ENCODE measurements at regions not wholly inside any gene's neighbourhood (a gene's known extent, or its start where the extent isn't known, plus 50 kb on each side); places are given as distances from the start of the nearest gene placed in this dataset.

DNA sequence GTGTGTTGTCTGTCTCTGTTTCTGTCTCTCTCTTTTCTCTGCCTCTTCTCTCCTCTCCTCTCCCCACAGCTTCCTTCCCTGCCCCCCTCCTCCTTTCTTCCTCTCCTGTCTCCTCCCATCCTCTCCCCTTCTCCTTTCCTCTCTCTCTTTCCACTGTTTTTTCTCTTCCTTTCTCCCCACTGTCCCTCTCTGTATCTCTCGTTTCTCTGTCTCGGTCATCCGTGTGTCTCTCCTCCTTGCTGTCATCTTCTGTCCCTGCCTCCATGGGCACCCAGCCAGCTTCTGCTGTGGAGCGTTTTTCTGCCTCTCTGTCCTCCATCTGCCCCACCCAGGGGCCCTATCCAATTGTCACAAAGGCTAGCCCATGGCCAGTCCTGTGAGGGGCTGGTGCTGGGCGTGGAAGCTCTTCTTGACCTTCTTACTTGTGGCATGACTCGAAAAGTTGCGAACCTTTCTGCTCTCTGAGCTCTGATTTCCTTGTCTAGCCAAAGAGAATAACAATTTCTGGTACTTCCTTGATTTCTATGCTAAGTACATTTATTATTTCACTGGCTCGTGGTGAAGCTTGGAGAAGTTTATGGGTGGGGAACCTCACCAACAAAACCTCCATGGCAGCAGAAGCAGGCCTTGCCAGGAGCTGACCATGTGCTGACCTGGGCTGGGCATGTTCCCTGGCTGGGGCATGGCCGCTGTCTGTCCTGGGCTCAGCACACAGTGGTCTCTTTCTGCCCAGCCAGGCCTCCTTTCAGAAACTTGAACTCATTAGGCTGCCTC lies 69.3 kb downstream of the CEBPB start:
- no peak for DNase-seq

DNA sequence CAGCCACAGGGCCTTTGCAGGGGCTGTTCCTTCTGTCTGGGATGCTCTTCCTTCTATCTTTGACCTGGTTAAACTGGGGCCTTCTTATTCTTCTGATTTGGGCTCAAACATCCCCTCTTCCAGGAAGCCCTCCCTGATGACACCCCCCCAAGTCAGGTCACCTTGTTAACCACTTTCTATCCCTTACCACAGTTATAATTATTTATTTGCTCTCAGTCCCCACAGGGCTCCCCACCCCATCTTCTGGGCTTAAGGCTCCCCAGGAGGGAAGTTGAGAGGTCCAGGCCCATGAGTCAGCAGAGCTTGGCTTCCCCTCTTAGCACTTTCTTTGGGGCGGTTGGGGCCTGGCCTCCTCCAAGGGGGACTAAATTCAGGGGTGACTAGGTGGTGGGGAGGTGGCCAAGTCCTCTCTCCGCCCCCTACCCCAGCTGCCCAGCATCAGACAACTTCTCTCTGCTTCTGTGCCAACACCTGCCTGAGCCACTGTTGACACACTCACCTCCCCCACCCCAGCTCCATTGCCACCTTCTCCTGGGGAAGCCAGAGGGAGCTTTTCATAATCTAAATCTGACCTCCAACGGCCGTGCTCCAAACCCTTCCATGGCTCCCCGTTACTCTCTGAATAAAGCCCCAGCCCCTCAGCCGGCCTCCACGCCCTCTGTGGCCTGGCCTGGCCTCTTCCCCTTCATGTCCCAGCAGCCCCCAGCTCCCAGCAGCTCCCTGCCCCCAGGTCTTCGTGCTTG lies 70.0 kb downstream of the CEBPB start:
- no peak for DNase-seq

DNA sequence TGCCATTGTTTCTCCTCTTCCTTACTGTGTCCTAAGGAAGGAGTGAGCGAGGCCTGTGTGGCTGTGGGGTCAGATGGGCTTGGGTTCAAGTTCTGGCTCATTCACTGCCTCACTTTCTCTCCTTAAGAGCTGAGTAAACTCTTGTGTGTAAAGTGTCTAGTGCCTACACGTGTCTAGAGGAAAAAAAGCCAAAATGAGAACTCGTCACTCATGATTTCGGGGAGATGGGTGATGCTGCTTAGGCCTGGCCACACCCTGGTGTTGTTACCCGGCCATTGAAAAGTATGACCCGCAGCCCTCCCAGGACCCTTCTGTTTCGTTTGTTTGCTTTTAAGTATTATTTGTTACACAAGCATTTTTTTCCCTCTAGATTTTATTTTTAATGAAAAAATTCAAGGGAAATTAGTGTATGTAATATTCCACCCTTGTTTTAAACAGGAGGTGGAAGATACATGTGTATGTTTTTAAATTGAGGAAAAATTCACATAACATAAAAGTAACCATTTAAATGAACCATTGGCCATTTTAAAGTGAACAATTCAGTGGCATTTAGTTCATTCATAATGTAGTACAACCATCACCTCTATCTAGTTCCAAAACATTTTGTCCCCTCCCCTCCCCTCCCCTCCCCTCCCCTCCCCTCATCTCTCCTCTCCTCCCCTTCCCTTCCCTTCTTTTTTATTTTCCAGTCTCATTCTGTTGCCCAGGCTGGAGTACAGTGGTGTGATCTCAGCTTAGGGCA lies 71.0 kb downstream of the CEBPB start:
- DNase-seq: no peak

DNA sequence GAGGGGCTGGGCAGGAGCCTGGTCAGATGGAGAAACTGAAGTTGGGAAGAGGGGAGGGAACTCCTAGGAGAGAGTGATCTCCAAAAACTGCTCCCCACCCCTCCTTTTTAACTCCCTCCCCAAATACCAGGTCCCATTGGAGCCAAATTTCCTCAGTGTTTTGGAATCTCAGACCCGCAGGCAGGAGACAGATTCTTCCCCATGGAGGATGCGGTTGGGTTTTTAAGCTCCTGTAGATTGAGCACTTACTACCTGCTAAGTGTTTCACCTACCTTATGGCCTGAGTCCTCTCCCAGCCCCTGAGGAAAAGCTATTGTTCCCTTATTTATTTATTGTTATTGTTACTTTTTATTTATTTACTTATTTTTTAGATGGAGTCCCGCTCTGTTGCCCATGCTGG lies 73.2 kb downstream of the CEBPB start:
- no peak for DNase-seq

DNA sequence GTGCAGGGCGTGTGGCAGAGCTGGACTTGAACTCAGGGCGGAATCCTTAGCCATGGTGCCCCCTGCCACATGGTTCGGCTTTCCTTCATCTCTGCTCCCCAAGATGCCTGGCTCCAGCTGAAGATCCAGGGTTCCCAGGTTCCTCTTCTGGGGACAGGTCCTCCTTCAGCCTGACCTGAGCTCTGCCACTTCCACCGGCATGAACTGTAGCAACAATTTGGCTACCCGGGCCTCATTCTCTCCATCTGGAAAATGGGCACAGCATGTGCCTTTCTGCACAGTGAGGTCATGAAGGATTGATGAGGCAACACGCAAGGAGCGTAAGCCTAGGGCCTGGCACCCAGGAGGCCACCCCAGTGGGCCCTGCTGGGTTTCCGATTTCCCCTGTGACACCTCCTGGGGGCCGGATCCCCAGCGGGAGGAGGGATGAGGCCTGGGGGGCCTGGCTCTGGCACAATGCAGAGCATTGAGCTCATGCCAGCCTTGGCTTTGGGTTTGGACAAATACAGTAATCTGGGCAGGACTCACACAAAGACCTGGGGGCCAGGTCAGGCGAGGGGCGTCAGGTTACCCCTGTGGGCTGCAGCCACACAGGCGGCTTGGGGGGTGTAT lies 74.0 kb downstream of the CEBPB start:
- DNase-seq: no peak

DNA sequence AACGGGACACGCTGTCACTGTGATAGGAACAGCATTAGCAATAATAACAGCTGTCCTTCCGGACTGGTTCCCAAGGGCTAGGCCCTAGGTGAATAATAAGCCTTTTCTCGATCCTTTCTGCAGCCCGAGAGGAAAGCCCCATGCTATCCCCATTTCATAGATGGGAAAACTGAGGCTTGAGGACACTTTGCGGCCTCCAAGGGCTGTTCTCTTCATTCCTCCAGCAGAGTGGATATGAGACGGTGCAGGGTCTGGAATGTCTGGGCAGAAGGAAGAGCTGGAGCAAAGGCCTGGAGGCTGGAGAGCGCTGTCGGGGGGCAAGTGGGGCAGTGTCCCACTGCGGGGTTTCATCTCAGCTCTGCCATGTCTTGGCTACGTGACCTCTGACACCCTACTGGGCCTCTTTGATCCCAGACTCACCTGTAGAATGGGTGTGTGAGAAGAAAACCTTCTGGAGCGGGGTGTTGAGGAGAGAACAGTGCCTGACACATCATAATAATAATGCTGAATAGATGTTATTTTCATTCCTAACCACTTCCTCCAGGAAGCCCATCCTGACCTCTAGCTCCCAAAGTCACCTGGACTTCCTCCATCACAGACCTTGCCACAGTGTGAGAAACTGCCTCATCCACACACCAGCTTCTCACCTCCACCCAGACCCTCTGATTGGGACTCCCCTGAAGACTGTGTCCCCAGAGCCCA lies 74.8 kb downstream of the CEBPB start:
- DNase-seq: no peak

DNA sequence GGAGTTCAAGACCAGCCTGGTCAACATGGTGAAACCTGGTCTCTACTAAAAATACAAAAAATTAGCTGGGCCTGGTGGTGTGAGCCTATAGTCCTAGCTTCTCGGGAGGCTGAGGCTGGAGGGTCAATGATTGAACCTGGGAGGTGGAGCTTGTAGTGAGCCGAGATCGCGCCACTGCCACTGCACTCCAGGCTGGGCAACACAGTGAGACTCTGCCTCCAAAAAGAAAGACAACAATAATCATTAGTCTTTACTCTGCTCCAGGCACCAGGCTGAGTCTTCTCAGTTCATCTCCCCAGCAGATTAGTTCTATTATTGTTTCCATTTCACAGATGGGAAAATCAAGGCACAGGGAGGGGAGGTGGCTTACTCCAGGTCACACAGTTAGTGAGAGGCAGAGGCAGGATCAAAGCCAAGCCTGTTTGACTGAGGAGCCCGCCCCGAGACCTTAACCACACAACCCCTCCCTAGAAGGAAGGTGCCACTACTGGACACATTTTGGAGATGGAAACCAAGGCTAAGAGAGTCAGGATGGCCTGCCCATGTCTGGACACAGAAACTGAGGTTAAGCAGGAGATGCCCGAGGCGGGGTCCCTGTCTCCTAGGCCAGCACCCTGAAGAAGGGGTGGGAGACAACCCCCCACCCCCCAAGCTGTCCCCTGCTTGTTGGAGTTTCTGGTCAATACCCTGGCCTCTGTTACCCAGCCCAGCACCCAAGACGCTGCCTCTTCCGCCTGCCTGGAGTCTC lies 75.8 kb downstream of the CEBPB start:
- no peak for DNase-seq

DNA sequence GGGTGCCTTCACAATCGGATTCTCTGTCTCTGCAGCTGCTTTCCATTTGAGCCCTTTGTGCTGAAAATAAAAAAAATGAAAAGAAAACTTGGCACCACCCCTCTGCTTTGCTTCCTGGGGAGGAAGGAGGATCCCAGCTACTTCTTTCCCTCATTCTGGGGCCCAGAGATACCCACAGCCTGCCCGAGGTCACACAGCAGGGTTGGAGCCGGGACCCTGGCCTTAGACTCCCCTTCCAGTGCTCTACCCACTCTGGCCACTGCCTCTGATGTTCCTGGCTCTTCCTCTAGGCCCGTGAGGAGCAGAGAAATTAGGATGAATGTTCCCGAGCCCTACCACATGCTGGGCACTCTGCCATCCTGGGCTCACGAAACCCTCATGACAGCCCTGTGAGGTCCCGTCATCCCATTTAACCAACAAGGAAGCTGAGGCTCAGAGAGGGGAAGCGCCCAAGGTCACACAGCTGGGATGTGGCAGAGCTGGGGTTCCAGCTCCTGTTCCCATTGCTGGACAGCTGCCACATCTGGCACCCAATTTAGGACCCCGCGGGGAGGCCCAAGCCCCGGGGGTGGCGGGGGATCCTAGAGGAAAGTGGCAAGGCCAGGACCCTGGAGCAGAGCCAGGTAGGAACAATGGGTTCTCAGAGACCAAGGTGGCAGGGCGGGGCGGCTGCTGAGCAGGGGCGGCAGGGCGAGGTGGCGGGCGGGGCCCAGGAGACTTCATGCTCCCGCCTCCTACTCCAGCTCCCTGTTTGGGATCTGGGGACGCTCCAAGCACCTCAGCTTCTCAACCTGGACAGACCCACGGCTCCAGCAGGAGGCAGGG lies 76.6 kb downstream of the CEBPB start:
- no peak for DNase-seq

DNA sequence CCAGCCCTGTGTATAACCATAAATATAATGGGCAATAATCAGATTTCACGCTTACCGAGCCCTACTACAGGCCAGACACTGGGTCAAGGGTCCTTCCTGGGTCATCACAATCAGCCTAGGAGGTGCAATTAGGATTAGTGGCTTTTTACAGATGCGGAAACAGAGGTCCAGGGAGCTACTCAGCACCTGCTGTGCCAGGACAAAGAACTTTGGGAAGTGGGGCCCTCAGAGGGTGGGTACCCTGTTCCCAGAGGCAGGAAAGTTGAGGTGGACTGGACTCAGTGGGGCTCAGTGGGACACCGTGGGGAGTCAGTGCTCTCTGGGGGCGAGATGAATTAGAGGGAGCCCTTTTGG lies 77.2 kb downstream of the CEBPB start:
- no peak for DNase-seq

DNA sequence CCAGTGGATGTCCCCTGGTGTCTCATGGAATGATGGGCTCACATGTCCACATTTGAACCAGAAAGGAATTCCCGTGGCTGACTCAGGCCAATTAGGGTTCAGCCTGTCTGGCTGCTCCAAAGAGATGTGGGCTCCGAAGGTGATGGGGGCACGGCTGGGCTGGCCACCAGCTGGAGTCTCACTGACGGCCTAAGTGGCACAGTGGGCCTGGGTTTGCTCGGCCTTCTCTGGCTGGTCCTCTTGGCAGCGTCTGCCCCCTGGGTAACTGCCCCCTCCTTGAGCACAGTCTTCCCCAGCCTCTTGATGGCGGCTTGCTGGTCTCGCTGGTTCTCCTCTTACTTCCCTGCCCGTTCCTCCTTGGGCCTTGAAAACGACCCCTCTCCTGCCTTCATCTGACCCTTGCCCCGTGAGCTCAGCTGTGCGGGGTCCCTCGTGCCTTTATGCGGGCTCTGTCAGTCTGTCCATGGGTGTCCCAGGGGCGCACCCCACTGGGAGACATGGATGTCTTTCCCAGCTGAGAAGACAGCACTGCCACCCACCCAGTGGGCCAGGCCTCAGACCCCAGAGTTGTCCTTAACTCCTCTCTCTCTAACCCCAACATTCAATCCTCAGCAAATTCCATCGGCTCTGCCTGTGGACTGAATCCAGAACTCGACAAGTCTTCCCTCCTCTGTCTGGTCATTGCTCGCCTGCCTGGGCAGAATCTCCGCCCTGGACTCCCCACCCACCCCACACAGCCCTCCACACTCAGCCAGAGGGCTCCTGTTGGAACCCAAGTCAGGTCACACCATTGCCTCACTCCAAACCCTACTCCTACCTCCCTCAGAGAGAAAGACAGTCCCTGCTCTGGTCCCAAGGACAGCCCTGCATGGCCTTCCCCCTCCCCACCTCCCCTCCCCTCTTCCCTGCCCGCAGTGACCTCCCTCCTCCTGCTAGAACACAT lies 78.7 kb downstream of the CEBPB start:
- DNase-seq: no peak

DNA sequence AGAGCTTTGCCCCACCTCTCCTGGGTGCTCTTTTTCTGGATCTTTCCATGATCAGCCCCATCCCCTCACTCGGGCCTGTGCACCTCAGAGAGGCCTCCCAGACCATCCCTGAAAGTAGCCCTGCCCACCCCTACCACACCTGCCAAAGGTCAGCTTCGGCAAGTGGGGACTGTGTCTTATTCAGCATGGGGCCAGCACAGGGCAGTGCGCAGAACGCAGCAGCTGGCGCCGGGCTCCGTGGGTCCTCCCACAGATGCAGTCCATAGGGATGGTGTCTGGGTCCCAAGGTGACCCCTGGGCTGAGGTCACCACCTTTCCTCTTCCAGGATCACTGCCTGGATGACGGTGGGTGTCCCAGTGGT lies 79.4 kb downstream of the CEBPB start:
- no peak for DNase-seq

DNA sequence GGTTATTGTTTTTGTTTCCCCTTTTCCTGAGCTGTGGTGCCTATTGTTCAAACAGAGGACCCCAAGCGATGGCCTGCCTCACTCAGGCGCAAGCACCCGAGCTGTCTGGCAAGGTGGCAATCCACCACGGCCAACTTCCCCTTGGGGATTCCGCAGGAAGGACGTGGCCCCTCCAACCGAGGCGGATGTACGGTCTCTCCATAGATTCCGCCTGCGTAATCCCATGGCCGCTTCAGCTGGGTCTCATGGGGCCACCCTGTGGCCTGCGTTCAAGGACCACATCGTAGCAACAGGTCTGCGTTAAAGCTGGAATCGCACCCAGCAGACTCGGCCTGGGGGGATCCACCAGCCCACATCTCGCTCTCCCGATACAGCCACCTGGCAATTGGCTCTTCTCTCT lies 79.9 kb downstream of the CEBPB start:
- no peak for DNase-seq

DNA sequence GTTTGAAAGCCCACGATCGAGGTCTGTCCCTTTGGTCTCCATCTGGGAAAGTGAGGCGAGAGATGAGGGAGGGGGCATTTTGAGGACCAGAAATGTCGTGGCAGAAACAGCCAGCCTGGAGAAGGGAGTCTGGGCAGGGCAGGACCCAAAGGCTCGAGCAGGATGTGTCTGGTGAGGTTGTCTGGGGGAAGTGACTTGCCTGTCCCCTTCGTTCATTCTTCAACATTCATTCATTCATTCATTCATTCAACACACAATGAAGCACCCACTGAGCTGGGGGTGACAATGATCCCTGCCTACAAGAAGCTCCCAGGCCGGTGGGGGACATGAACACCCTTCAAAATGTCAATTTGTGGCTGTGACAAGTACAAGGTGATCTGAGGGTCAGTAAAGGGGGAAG lies 80.5 kb downstream of the CEBPB start:
- no peak for DNase-seq

DNA sequence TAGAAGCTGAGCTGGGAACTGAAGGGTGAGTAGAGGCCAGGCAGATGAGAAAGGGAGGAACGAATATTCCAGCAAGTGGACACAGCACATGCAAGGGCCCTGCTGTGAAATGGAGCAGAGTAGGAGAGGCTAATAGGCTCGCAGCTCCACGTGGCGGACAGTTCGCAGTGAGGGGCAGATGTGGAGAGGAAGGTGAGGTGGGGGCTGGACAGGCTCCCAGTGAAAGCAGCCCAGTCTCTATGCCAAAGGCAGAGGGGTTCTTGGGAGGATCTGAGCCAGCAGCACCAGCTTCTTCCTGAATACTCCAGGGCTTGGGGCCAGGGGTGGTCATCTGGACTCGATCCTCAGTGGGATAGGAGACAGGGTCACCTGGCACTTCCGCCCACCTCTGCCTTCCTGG lies 81.0 kb downstream of the CEBPB start:
- no peak for DNase-seq

DNA sequence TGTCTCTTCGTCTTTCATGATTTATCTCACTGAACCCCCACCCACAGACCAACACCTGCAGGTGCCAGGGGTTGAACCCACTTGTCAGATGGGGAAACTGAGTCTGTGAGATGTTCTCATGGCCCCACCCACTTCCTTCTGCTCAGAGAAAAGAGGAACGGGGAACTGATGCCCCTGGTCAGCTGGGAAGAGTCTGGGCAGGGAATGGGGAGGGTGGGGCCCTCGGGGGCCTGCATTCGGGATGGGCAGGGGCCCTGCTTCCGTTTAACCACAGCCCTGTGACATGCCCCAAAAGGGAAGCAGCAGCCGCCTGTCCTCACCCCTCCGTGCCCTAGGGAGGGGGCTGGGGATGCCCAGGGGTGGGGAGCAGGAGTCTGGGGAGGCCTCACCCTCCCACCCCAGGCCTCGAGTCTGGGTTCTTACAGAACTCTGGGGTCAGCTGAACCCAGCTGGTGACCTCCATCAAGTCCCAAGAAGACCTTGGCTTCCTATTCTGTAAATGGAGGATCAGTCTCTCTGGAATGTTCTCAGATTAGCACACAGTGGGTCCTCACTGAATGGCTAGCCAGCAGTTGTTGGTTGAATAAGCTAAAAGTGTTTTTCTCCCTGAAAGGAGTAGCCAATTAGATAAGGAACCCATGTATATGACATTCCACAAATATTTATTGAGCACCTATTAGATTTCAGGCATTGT lies 81.5 kb downstream of the CEBPB start:
- DNase-seq: no peak

DNA sequence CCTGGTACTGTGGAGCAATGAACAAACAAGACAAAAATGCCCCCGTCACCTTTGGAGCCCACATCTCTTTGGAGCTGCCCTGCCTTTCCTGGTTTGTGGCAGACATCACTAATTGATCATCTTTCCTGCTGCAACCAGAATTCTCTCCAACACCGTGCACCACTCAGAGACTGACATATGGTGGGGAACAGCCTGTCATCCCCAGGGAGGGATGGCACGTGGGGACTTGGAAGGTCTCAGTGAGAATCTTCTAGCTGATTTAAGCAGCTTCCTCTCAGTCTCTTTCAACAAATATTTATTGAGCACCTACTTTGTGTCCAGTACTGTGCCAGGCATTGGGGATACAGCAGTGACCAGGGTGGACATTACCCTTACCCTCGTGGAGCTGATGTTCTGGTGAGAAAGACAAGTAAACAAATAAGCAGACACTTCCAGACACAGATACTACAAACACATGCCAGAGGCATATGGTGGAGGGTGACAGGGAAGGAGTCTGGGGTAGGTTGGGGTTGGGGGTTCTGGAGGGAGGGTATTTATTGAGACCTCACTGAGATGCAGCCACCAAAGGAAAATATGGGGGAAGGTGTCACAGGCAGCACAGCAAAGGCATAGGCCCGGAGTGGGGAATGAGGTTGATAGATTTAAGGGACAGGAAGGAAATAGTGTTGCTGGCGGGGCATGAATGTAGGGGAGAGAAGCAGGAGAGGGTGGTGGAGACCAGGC lies 82.3 kb downstream of the CEBPB start:
- DNase-seq: no peak

DNA sequence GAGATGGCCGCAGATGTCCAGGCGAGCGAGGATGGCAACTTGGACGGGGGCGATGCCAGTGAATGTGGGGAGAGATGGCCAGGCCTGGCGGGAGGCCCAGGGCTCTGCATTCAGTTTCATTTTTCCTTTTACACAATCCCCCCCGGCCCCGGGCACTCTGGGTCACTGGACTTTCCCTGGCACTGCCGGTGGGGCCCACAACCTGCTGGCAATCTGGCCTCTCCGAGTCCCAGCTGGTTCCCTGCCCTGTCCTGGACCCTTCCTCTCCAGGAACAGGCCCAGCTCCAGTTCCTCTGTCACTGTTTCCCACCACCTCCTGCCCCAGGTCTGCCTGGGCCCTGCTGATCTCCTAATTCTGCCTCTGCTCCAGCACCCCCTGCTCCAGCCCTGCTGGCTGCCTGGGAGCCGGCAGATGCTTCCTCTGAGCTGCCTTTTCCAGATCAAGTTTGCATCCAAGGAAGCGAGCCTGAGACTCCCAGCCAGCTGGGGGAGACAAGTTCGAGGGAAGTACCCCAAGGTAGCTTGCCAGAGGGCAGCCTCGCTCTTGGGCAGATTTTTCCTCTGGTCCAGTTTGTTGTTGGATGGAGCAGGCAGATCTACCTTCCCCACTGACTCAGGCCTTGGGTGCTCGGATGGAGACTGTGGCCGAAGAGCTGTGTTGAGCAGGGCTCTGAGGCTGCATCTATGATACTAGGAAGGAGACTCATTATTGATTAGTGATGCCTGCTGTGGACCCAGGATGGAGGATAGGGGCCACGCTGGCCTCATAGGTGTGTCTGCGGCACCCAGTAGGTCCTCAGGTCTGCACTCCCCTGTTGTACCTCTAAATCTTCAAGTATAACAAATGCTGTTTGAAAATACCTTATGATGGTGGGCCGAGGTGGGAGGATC lies 83.2 kb downstream of the CEBPB start:
- DNase-seq: no peak

All from activated naive CD4-positive, alpha-beta T cell treated with Interleukin-2 at 50 U/mL for 16 hours (primary cell).